ENCODE measurements at regions not wholly inside any gene's neighbourhood (a gene's known extent, or its start where the extent isn't known, plus 50 kb on each side); places are given as distances from the start of the nearest gene placed in this dataset.

- no peak for DNase-seq
These were observed 72.5 kb downstream of the SCG2 start for GRCh38 chr2:223529696-223530095.

DNA sequence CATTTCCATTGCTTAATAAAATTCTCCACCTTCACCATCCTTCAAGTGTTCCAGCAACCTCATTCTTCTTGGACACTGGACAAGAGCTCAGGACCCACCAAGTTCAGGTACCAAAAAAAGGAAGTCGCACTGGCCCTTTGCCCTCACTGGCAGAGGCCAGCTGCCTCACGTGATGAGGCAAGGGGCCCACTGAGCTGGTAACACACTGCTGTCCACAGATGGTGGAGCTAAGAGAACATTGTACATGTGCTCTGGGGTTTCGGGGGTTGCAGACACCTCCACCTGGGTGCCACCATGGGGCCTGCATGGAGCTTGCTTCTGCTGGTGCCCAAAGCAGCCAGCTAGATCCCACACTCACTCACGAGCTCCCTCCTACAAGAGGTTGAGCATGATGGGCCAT is 71.3 kb downstream of the SCG2 start:
- no peak for DNase-seq

DNA sequence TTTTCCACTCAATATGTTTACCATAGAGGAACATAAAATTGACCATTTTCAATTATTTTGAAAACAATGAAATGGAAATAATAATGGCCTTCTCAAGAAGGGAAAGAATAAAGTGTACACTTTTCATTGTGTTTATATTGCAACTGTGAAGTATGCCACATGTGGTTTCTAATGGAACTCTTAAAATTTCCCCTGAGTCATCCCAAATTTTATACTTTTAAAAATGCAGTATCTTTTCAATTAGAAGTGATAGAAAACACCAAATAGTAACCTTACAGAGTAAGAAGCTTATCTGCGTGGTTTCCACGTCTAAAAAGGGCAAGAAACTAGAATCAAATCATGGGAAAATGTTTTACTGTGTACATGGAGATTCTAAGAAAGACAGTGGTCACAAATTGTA is 70.0 kb downstream of the SCG2 start:
- no peak for DNase-seq

DNA sequence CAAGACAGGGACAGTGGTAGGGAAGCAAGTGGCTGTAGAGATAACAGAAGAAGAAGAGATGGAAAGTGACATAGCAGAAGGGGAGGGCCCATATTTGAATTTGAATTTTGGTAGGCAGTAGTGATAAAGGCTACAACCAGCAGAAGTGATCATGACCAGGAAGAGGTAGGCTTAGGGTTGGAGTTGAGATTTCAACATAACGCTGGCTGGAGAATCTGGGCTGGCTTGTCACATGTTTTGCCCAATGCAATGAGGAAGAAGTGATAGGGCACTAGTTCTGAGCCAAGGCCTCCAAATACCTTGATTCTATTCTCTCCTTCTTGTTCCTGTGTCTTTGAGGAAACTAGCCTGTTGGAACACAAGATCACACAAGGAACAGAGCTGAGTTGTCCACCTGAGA is 69.4 kb downstream of the SCG2 start:
- DNase-seq, result no peak

GRCh38 chr2:223536546-223536945 is 65.6 kb downstream of the SCG2 start:
- no peak for DNase-seq

DNA sequence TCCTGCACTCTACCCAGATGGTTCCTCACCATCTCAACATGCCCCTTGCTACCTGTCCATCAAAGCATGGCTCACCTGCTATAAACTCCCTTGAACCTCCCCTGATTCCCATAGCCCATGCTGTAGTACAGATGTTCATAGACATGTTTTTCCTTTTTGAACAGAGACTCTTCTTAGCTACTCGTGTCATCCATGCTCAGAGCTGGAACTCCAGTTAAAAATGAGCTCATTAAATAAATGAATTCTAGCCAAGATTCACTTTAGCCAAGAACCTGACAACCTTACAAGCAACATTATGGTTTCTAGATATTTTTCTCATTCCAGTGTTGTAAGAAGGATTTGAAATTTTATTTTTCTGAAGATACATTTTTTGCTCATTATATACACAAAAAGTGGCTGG is 65.0 kb downstream of the SCG2 start:
- DNase-seq, result no peak

GRCh38 chr2:223537651-223538601 is 64.2 kb downstream of the SCG2 start:
- DNase-seq, result peak; percentile 48

DNA sequence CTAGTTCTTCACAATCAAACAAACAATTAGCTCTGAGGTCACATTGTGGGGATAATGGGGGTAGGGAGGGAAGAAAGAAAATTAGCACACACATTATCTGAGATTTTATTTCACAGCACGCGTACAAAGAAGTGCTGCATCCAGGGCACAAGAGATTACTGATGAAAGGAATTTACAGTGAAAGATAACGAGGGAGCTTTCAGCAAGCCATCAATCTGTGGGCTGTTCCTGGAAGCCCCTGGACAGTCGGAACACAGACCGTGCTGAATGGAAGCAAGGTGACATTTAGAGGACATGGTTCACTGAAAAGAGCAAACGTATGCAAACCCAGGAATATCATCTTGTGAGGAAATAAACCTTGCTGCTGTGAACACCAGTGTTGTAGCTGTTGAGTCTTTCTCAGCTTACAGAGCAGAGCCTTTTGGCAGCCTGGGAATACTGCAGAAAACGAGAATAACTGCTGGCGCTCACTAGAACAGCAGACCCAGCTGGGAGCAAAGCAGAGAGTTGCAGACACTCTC is 63.2 kb downstream of the SCG2 start:
- no peak for DNase-seq

GRCh38 chr2:223541546-223541945 is 60.6 kb downstream of the SCG2 start:
- no peak for DNase-seq

DNA sequence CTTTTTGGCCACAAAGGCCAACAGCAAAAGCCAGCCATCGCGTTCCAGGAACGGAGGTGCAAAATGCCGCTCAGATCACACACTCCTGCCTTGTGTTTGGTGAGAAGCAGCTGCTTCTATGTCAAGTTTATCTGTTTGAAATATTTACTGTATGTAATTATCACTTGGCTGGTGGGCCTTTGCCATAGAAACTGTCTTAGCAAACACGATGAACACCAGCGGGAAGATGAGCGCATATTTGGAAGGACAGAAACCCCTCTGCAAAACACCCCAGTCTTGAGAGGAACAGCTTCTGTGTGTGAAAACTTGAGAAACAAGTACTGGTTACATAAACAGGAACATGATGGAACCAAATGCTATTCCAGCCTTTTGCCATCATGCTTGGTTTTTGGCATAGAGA is 59.7 kb downstream of the SCG2 start:
- DNase-seq, result no peak

- no peak for DNase-seq
These were observed 56.8 kb downstream of the SCG2 start for GRCh38 chr2:223545406-223545805.

- DNase-seq, result no peak
These were observed 56.3 kb downstream of the SCG2 start for GRCh38 chr2:223545830-223546229.

Measured in dermis blood vessel endothelial cell (primary cell).